KMS-11 (cell line): ENCODE measurements at regions not wholly inside any gene's neighbourhood (a gene's known extent, or its start where the extent isn't known, plus 50 kb on each side); places are given as distances from the start of the nearest gene placed in this dataset.

Experiments used
- H2AFZ ChIP-seq: fragments of 200-600 bp; sonication (generic); 2 replicates; pipeline ENCODE4 v1.6.1; 2016; ENCODE audit warnings: antibody characterized with exemption, mixed run types, low read depth
- H3K27ac ChIP-seq: fragments of 200-600 bp; sonication (generic); 2 replicates; pipeline ENCODE4 v1.6.1; 2016; ENCODE audit warnings: mild to moderate bottlenecking, mixed run types
- H3K27me3 ChIP-seq: fragments of 200-600 bp; sonication (generic); 2 replicates; pipeline ENCODE4 v1.6.1; 2017; ENCODE audit warnings: mild to moderate bottlenecking, low read depth, mixed run types, moderate library complexity; ENCODE audit not compliant: insufficient read depth
- H3K36me3 ChIP-seq: fragments of 200-600 bp; sonication (generic); 2 replicates; pipeline ENCODE4 v1.6.1; 2017; ENCODE audit warnings: mild to moderate bottlenecking, mixed run types; ENCODE audit not compliant: insufficient read depth
- H3K4me1 ChIP-seq: fragments of 200-600 bp; sonication (generic); 2 replicates; pipeline ENCODE4 v1.6.1; 2016; ENCODE audit warnings: mild to moderate bottlenecking, low read depth, mixed run types; ENCODE audit not compliant: poor library complexity, severe bottlenecking
- H3K4me2 ChIP-seq: fragments of 200-600 bp; sonication (generic); 2 replicates; pipeline ENCODE4 v1.7.0; 2016; ENCODE audit warnings: mild to moderate bottlenecking, mixed run types
- H3K4me3 ChIP-seq: fragments of 200-600 bp; sonication (generic); IDR thresholded peaks from 2 replicates; pipeline ENCODE4 v1.6.1; 2017; ENCODE audit warnings: low read depth, low read length, mixed read lengths; ENCODE audit not compliant: insufficient read depth
- H3K79me2 ChIP-seq: fragments of 200-600 bp; sonication (generic); 2 replicates; pipeline ENCODE4 v1.6.1; 2016; ENCODE audit warnings: low read depth, mixed run types; ENCODE audit not compliant: insufficient read depth
- H3K9ac ChIP-seq: fragments of 200-600 bp; sonication (generic); 2 replicates; pipeline ENCODE4 v1.6.1; 2016; ENCODE audit warnings: mild to moderate bottlenecking, mixed run types
- H4K20me1 ChIP-seq: fragments of 200-600 bp; sonication (generic); 2 replicates; pipeline ENCODE4 v1.6.1; 2016; ENCODE audit warnings: mild to moderate bottlenecking, mixed run types; ENCODE audit not compliant: insufficient read depth
- TF ChIP-seq, protein P1 (sequence below): fragments of 200-600 bp; sonication (generic); conservative IDR thresholded peaks from 2 replicates; pipeline ENCODE4 v1.6.1; 2017; ENCODE audit warnings: low read depth, mild to moderate bottlenecking, antibody characterized with exemption, low read length, moderate library complexity, mixed read lengths

- no peaks in the 10 kb centered on the region for H3K79me2 ChIP-seq
- H3K27me3 ChIP-seq = no peaks in the 10 kb centered on the region
- H3K4me2 ChIP-seq = no peak overlapping the region
- H3K4me3 ChIP-seq = no peak overlapping the region
- TF ChIP-seq, protein P1, sequence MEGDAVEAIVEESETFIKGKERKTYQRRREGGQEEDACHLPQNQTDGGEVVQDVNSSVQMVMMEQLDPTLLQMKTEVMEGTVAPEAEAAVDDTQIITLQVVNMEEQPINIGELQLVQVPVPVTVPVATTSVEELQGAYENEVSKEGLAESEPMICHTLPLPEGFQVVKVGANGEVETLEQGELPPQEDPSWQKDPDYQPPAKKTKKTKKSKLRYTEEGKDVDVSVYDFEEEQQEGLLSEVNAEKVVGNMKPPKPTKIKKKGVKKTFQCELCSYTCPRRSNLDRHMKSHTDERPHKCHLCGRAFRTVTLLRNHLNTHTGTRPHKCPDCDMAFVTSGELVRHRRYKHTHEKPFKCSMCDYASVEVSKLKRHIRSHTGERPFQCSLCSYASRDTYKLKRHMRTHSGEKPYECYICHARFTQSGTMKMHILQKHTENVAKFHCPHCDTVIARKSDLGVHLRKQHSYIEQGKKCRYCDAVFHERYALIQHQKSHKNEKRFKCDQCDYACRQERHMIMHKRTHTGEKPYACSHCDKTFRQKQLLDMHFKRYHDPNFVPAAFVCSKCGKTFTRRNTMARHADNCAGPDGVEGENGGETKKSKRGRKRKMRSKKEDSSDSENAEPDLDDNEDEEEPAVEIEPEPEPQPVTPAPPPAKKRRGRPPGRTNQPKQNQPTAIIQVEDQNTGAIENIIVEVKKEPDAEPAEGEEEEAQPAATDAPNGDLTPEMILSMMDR = no peak
- H3K4me1 ChIP-seq = no peaks in the 10 kb centered on the region
- no peaks in the 10 kb centered on the region for H4K20me1 ChIP-seq
- H3K9ac ChIP-seq = no peak overlapping the region
- no peak overlapping the region for H3K27ac ChIP-seq
- H3K36me3 ChIP-seq = no peaks in the 10 kb centered on the region
- H2AFZ ChIP-seq = no peak overlapping the region
These were observed 335.8 kb upstream of the NT5E start for GRCh38 chr6:85113934-85114580.

DNA sequence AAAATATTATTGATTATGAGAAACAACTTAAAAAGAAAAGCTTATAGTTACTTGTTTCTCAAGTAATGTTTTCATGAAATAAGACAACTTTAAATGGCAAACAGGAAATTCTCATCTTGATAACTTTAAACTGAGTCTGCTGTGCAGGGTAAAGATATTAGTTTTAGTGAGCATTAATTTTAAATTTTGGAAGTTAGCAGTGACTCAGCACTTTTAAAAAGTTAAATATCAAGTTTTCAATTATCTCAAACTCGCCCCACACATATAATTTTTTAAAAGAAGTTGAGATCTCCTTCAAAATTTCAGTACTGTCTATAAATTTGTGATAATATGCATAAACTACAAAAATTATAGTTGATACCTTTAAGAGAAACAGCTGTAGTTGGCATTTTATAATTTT lies 337.3 kb upstream of the NT5E start:
- no peak overlapping the region for H2AFZ ChIP-seq
- no peak overlapping the region for H3K9ac ChIP-seq
- TF ChIP-seq, protein P1 = no peak
- no peaks in the 10 kb centered on the region for H4K20me1 ChIP-seq
- H3K4me1 ChIP-seq = no peaks in the 10 kb centered on the region
- H3K4me3 ChIP-seq = no peak overlapping the region
- H3K36me3 ChIP-seq = no peaks in the 10 kb centered on the region
- H3K27ac ChIP-seq = no peak overlapping the region
- no peaks in the 10 kb centered on the region for H3K27me3 ChIP-seq
- no peak overlapping the region for H3K4me2 ChIP-seq
- no peaks in the 10 kb centered on the region for H3K79me2 ChIP-seq

DNA sequence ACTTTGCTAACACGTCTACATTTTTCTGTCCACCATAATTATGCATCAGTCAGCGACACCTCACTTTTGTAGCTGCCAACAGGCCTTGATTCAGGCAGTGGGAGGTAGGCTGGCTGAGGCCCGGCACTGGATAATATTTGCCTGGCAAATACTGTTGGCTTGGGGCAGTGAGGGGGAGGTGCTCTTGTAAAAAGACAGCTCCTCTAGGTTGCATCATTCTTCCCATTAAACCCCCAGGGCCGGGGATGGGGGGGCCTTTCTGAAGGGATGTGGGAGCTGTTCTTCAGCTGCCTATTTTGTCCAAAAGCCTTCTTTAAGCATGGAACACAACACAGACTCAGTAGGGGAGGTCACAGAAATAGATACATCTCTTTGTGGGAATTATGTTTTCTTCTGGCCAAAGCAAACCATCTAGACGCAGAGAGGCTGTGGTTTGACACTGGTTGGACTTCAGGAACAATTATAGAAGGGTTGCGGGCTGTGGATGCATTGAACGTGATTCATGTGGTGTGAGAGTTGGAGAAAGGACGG lies 338.3 kb upstream of the NT5E start:
- no peaks in the 10 kb centered on the region for H3K36me3 ChIP-seq
- TF ChIP-seq, protein P1 = no peak
- H3K4me3 ChIP-seq = no peak overlapping the region
- H3K27me3 ChIP-seq = no peaks in the 10 kb centered on the region
- H3K27ac ChIP-seq = no peak overlapping the region
- H3K4me2 ChIP-seq = no peak overlapping the region
- no peaks in the 10 kb centered on the region for H3K4me1 ChIP-seq
- no peaks in the 10 kb centered on the region for H4K20me1 ChIP-seq
- no peak overlapping the region for H2AFZ ChIP-seq
- no peak overlapping the region for H3K9ac ChIP-seq
- H3K79me2 ChIP-seq = no peaks in the 10 kb centered on the region

- no peaks in the 10 kb centered on the region for H4K20me1 ChIP-seq
- no peaks in the 10 kb centered on the region for H3K79me2 ChIP-seq
- no peak overlapping the region for H3K9ac ChIP-seq
- TF ChIP-seq, protein P1 = no peak
- no peak overlapping the region for H2AFZ ChIP-seq
- H3K36me3 ChIP-seq = no peaks in the 10 kb centered on the region
- no peaks in the 10 kb centered on the region for H3K27me3 ChIP-seq
- no peaks in the 10 kb centered on the region for H3K4me1 ChIP-seq
- H3K27ac ChIP-seq = no peak overlapping the region
- no peak overlapping the region for H3K4me3 ChIP-seq
- H3K4me2 ChIP-seq = no peak overlapping the region
These were observed 338.9 kb upstream of the NT5E start for GRCh38 chr6:85110943-85111342.
